Glomerular visceral epithelial cell (primary cell): ENCODE measurements at regions not wholly inside any gene's neighbourhood (a gene's known extent, or its start where the extent isn't known, plus 50 kb on each side); places are given as distances from the start of the nearest gene placed in this dataset.
A peak's percentile ranks its signal among the peaks of the same experiment; 100 is the strongest.
"Not testable (repeated sequence)": the region's sequence is repeated elsewhere in the genome, so short reads cannot be mapped to it uniquely, and the experiment has no call there.

Experiments used
- DNase-seq: peaks from one replicate; pipeline ENCODE4 v3.0.0-alpha.2; 2016; ENCODE audit errors: extremely low spot score

- DNase-seq: not testable (repeated sequence)
These were observed 91.5 kb upstream of the MBIP start for GRCh38 chr14:36411951-36412350.

GRCh38 chr14:36408388-36408787, 88.0 kb upstream of the MBIP start:
- no peak for DNase-seq

GRCh38 chr14:36405589-36406274, 85.3 kb upstream of the MBIP start:
- DNase-seq: no peak

GRCh38 chr14:36402867-36403266, 82.4 kb upstream of the MBIP start:
- DNase-seq: no peak

- DNase-seq: no peak
These were observed 78.2 kb upstream of the MBIP start for GRCh38 chr14:36398463-36399291.

GRCh38 chr14:36397357-36397756, 76.9 kb upstream of the MBIP start:
- no peak for DNase-seq

GRCh38 chr14:36396798-36397197, 76.4 kb upstream of the MBIP start:
- no peak for DNase-seq

GRCh38 chr14:36394593-36394992, 74.2 kb upstream of the MBIP start:
- DNase-seq: no peak

GRCh38 chr14:36390718-36391117, 70.3 kb upstream of the MBIP start:
- no peak for DNase-seq

GRCh38 chr14:36383767-36384431, 63.5 kb upstream of the MBIP start:
- DNase-seq: no peak

- DNase-seq: peak; percentile 72
These were observed 53.7 kb upstream of the MBIP start for GRCh38 chr14:36373982-36374673.
